ENCODE measurements at regions not wholly inside any gene's neighbourhood (a gene's known extent, or its start where the extent isn't known, plus 50 kb on each side); places are given as distances from the start of the nearest gene placed in this dataset.

DNA sequence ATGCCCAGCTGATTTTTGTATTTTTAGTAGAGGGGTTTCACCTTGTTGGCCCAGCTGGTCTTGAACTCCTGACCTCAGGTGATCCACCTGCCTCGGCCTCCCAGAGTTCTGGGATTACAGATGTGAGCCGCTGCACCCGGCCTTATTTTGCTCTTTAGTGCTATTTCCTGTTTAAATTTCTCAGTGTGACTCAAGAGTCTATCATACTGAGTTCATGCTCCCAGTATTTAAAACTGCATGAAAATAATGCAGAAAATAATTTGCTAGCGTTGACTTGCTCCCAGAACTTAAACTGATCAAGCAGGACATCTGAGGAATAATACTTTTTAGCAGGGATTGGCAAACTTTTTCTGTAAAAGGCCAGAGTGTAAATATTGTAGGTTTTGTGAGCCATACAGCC, 86.4 kb upstream of the C1orf21 start:
- DNase-seq: peak; percentile 76
- Histone ChIP-seq H3K14ac (replicated peaks; ENCODE audit: low read depth, low read length) (peak overlapping the region; percentile 39; the same call in 1 of the 2 replicates), H3K23ac (ENCODE audit: low read depth, low read length) (peak overlapping the region; percentile 10; the same call in 1 of the 2 replicates), H3K4ac (ENCODE audit: low read depth, low read length) (peak overlapping the region; percentile 38; the same call in 1 of the 2 replicates), H3K4me3 (ENCODE audit: insufficient read depth, low read depth, low read length) (no peak overlapping the region), H4K5ac (ENCODE audit: low read depth, low read length) (peak overlapping the region; percentile 67; the same call in 1 of the 2 replicates), H2BK120ac (ENCODE audit: low read depth, low read length) (peak overlapping the region; percentile 89), H3K4me2 (ENCODE audit: low read depth, low read length) (peak overlapping the region; percentile 79), H3K9ac (ENCODE audit: low read depth, low read length) (no peak overlapping the region), H2AK5ac (ENCODE audit: low read depth, low read length) (no peak overlapping the region), H3K18ac (ENCODE audit: low read depth, low read length) (peak overlapping the region; percentile 84), H3K4me1 (ENCODE audit: control insufficient read depth, insufficient read depth, low read length) (peaks cover 27% of the 10 kb centered on the region), H4K20me1 (ENCODE audit: insufficient read depth, low read length) (peaks cover 5% of the 10 kb centered on the region; the same call in 1 of the 2 replicates), H3K9me3 (ENCODE audit: control insufficient read depth, insufficient read depth, low read length) (no peaks in the 10 kb centered on the region), H4K91ac (ENCODE audit: insufficient read depth, low read depth, low read length) (peak overlapping the region; percentile 48; the same call in 1 of the 2 replicates), H2BK15ac (ENCODE audit: low read depth, low read length) (peak overlapping the region; percentile 45; the same call in 1 of the 3 replicates), H2BK20ac (ENCODE audit: low read depth, low read length) (peak overlapping the region; percentile 83), H3K9me1 (ENCODE audit: insufficient read depth, low read length) (peaks cover 14% of the 10 kb centered on the region), H3K27me3 (ENCODE audit: control insufficient read depth, insufficient read depth, low read length) (no peaks in the 10 kb centered on the region), H2AK9ac (replicated peaks; ENCODE audit: low read depth, low read length, poor library complexity) (no peak overlapping the region), H2AFZ (replicated peaks; ENCODE audit: low read length, poor library complexity) (no peak overlapping the region), H3K36me3 (ENCODE audit: control insufficient read depth, insufficient read depth, low read length) (no peaks in the 10 kb centered on the region), H3K27ac (ENCODE audit: insufficient read depth, low read length) (peak overlapping the region; percentile 10), H4K8ac (ENCODE audit: low read depth in 2 of 2, low read length in 2 of 2) (peak overlapping the region; percentile 29 to 78), H3K79me1 (ENCODE audit: low read depth in 1 of 2, low read length in 2 of 2) (no peaks in the 10 kb centered on the region), H3K56ac (ENCODE audit: extremely low read depth, insufficient read depth, low read length) (peak overlapping the region; percentile 62; the same call in 1 of the 2 replicates), H2BK5ac (ENCODE audit: low read depth, low read length, poor library complexity, severe bottlenecking) (peak overlapping the region; percentile 92)
- in situ Hi-C loops (cut with MboI; ENCODE audit: low sequenced_read_pairs): loop anchor here (5.0 kb wide), 1 partner anchor 48 kb away; no protein-coding TSS in a partner anchor
- CTCF ChIA-PET: no interaction called here
- POLR2A ChIA-PET (ENCODE audit: unreplicated experiment): no interaction called here
- intact Hi-C loops (cut with micrococcal nuclease): no loop called here
- dilution Hi-C loops (cut with HindIII; ENCODE audit: low sequenced_read_pairs, unreplicated experiment): no loop called here
- WGBS, 2 experiments (ENCODE audit: extremely low coverage in 2 of 2, insufficient read length in 1 of 2): no CpG with 5 or more reads among the region's 4 CpGs
- no TSS peak for BruUV-seq (replicated peaks)
- ATAC-seq (ENCODE audit: low read depth): peak; percentile 38
- TF ChIP-seq RCOR1 (IDR thresholded peaks at IDR 0.05; ENCODE audit: insufficient replicate concordance, low read length) (peak; percentile 47), FOS (IDR thresholded peaks at IDR 0.05; ENCODE audit: low read depth, low read length) (peak; percentile 53; the same call in 1 of the 2 replicates), BHLHE40 (IDR thresholded peaks at IDR 0.05; ENCODE audit: low read depth, low read length) (peak; percentile 66), MXI1 (IDR thresholded peaks at IDR 0.05; ENCODE audit: borderline replicate concordance, low read depth, low read length) (no peak)
